IgD-negative memory B cell (primary cell): ENCODE measurements at regions not wholly inside any gene's neighbourhood (a gene's known extent, or its start where the extent isn't known, plus 50 kb on each side); places are given as distances from the start of the nearest gene placed in this dataset.

Experiments
- H3K27ac Mint-ChIP-seq, 3 donors: one replicate each; pipeline ENCODE4 v1.8.0; 2020 to 2022; ENCODE audit warnings: mild to moderate bottlenecking in 3 of 3, mixed read lengths in 3 of 3, moderate library complexity in 1 of 3
- H3K27me3 Mint-ChIP-seq: one replicate; pipeline ENCODE4 v1.8.0; 2021; ENCODE audit warnings: mixed read lengths
- H3K36me3 Mint-ChIP-seq: one replicate; pipeline ENCODE4 v1.8.0; 2020; ENCODE audit warnings: mild to moderate bottlenecking, mixed read lengths
- H3K4me1 Mint-ChIP-seq, 3 donors: one replicate each; pipeline ENCODE4 v1.8.0; 2020 to 2022; ENCODE audit warnings: mixed read lengths in 3 of 3, mild to moderate bottlenecking in 1 of 3
- H3K4me3 Mint-ChIP-seq, 4 donors: one replicate each; pipeline ENCODE4 v1.8.0; 2020 to 2022; ENCODE audit warnings: mild to moderate bottlenecking in 4 of 4, mixed read lengths in 4 of 4, moderate library complexity in 3 of 4
- H3K9me3 Mint-ChIP-seq, 3 donors: one replicate each; pipeline ENCODE4 v1.8.0; 2020 to 2021; ENCODE audit warnings: mixed read lengths in 3 of 3, mild to moderate bottlenecking in 1 of 3

- no peak overlapping the region for H3K27ac Mint-ChIP-seq
- H3K4me1 Mint-ChIP-seq = peaks cover 0 to 16% (median 5%) of the 10 kb centered on the region in 3 donors
- no peaks in the 10 kb centered on the region for H3K36me3 Mint-ChIP-seq
- H3K4me3 Mint-ChIP-seq = no peak overlapping the region
- H3K9me3 Mint-ChIP-seq = peaks cover 0 to 1% (median 0%) of the 10 kb centered on the region in 3 donors
- H3K27me3 Mint-ChIP-seq = peaks cover under 1% of the 10 kb centered on the region
These were observed 462.0 kb downstream of the HS3ST3B1 start for GRCh38 chr17:14762736-14763479.

GRCh38 chr17:14760719-14761411 lies 460.0 kb downstream of the HS3ST3B1 start:
- H3K4me3 Mint-ChIP-seq = peak overlapping the region in 1 of 4 donors; percentile 1
- peaks cover 1% of the 10 kb centered on the region for H3K27me3 Mint-ChIP-seq
- H3K4me1 Mint-ChIP-seq = peaks cover 0 to 16% (median 5%) of the 10 kb centered on the region in 3 donors
- H3K9me3 Mint-ChIP-seq = no peaks in the 10 kb centered on the region
- no peaks in the 10 kb centered on the region for H3K36me3 Mint-ChIP-seq
- no peak overlapping the region for H3K27ac Mint-ChIP-seq

- Mint-ChIP-seq H3K4me3 (no peak overlapping the region), H3K4me1 (peaks cover 0 to 16% (median 5%) of the 10 kb centered on the region in 3 donors), H3K9me3 (no peaks in the 10 kb centered on the region), H3K27me3 (peaks cover 3% of the 10 kb centered on the region), H3K27ac (no peak overlapping the region), H3K36me3 (no peaks in the 10 kb centered on the region)
These were observed 459.3 kb downstream of the HS3ST3B1 start for GRCh38 chr17:14760212-14760611.

GRCh38 chr17:14759325-14759724 lies 458.4 kb downstream of the HS3ST3B1 start:
- Mint-ChIP-seq H3K27ac (no peak overlapping the region), H3K36me3 (no peaks in the 10 kb centered on the region), H3K9me3 (no peaks in the 10 kb centered on the region), H3K4me1 (peaks cover 0 to 16% (median 5%) of the 10 kb centered on the region in 3 donors), H3K27me3 (peaks cover 3% of the 10 kb centered on the region), H3K4me3 (no peak overlapping the region)

- no peaks in the 10 kb centered on the region for H3K9me3 Mint-ChIP-seq
- H3K36me3 Mint-ChIP-seq = no peaks in the 10 kb centered on the region
- H3K4me3 Mint-ChIP-seq = no peak overlapping the region
- peaks cover 3% of the 10 kb centered on the region for H3K27me3 Mint-ChIP-seq
- no peak overlapping the region for H3K27ac Mint-ChIP-seq
- H3K4me1 Mint-ChIP-seq = peaks cover 0 to 3% (median 1%) of the 10 kb centered on the region in 3 donors
These were observed 455.6 kb downstream of the HS3ST3B1 start for GRCh38 chr17:14756479-14756878.

GRCh38 chr17:14755002-14755401 lies 454.1 kb downstream of the HS3ST3B1 start:
- Mint-ChIP-seq H3K36me3 (no peaks in the 10 kb centered on the region), H3K27me3 (peaks cover 3% of the 10 kb centered on the region), H3K4me3 (no peak overlapping the region), H3K9me3 (no peaks in the 10 kb centered on the region), H3K27ac (no peak overlapping the region), H3K4me1 (no peaks in the 10 kb centered on the region)

- no peak overlapping the region for H3K27ac Mint-ChIP-seq
- no peak overlapping the region for H3K4me3 Mint-ChIP-seq
- H3K27me3 Mint-ChIP-seq = peaks cover 3% of the 10 kb centered on the region
These were observed 452.5 kb downstream of the HS3ST3B1 start for GRCh38 chr17:14753383-14753782.

GRCh38 chr17:14752011-14752410 lies 451.1 kb downstream of the HS3ST3B1 start:
- Mint-ChIP-seq H3K36me3 (no peaks in the 10 kb centered on the region), H3K9me3 (peaks cover 0 to 3% (median 0%) of the 10 kb centered on the region in 3 donors), H3K27me3 (peaks cover 2% of the 10 kb centered on the region), H3K4me3 (no peak overlapping the region), H3K27ac (no peak overlapping the region), H3K4me1 (no peaks in the 10 kb centered on the region)

More at GRCh38 chr17:14753383-14753782, 452.5 kb downstream of the HS3ST3B1 start:
- no peaks in the 10 kb centered on the region for H3K4me1 Mint-ChIP-seq
- H3K9me3 Mint-ChIP-seq = peaks cover 0 to 3% (median 0%) of the 10 kb centered on the region in 3 donors
- H3K36me3 Mint-ChIP-seq = no peaks in the 10 kb centered on the region

- no peak overlapping the region for H3K4me3 Mint-ChIP-seq
- no peaks in the 10 kb centered on the region for H3K36me3 Mint-ChIP-seq
- H3K27me3 Mint-ChIP-seq = peaks cover 2% of the 10 kb centered on the region
- H3K9me3 Mint-ChIP-seq = peaks cover 0 to 3% (median 0%) of the 10 kb centered on the region in 3 donors
- no peaks in the 10 kb centered on the region for H3K4me1 Mint-ChIP-seq
- no peak overlapping the region for H3K27ac Mint-ChIP-seq
These were observed 450.0 kb downstream of the HS3ST3B1 start for GRCh38 chr17:14750866-14751265.

GRCh38 chr17:14749269-14749668 lies 448.4 kb downstream of the HS3ST3B1 start:
- Mint-ChIP-seq H3K27ac (no peak overlapping the region), H3K36me3 (no peaks in the 10 kb centered on the region), H3K4me1 (no peaks in the 10 kb centered on the region), H3K9me3 (peaks cover 0 to 4% (median 0%) of the 10 kb centered on the region in 3 donors), H3K4me3 (no peak overlapping the region), H3K27me3 (no peaks in the 10 kb centered on the region)

GRCh38 chr17:14748036-14748710 lies 447.3 kb downstream of the HS3ST3B1 start:
- Mint-ChIP-seq H3K27me3 (no peaks in the 10 kb centered on the region), H3K4me1 (no peaks in the 10 kb centered on the region), H3K9me3 (peaks cover 0 to 4% (median 0%) of the 10 kb centered on the region in 3 donors), H3K36me3 (no peaks in the 10 kb centered on the region), H3K4me3 (no peak overlapping the region), H3K27ac (no peak overlapping the region)

GRCh38 chr17:14747603-14747950 lies 446.7 kb downstream of the HS3ST3B1 start:
- Mint-ChIP-seq H3K27me3 (no peaks in the 10 kb centered on the region), H3K4me1 (no peaks in the 10 kb centered on the region), H3K27ac (no peak overlapping the region)

GRCh38 chr17:14746822-14747602 lies 446.1 kb downstream of the HS3ST3B1 start:
- no peaks in the 10 kb centered on the region for H3K27me3 Mint-ChIP-seq
- no peaks in the 10 kb centered on the region for H3K4me1 Mint-ChIP-seq
- H3K9me3 Mint-ChIP-seq = peaks cover 0 to 4% (median 0%) of the 10 kb centered on the region in 3 donors
- no peak overlapping the region for H3K27ac Mint-ChIP-seq
- no peak overlapping the region for H3K4me3 Mint-ChIP-seq
- no peaks in the 10 kb centered on the region for H3K36me3 Mint-ChIP-seq

More at GRCh38 chr17:14747603-14747950, 446.7 kb downstream of the HS3ST3B1 start:
- H3K4me3 Mint-ChIP-seq = no peak overlapping the region
- peaks cover 0 to 4% (median 0%) of the 10 kb centered on the region in 3 donors for H3K9me3 Mint-ChIP-seq
- H3K36me3 Mint-ChIP-seq = no peaks in the 10 kb centered on the region

- H3K9me3 Mint-ChIP-seq = peaks cover 0 to 4% (median 0%) of the 10 kb centered on the region in 3 donors
- no peaks in the 10 kb centered on the region for H3K4me1 Mint-ChIP-seq
- no peaks in the 10 kb centered on the region for H3K36me3 Mint-ChIP-seq
- H3K27ac Mint-ChIP-seq = no peak overlapping the region
- no peak overlapping the region for H3K4me3 Mint-ChIP-seq
- H3K27me3 Mint-ChIP-seq = peaks cover 4% of the 10 kb centered on the region
These were observed 444.7 kb downstream of the HS3ST3B1 start for GRCh38 chr17:14745541-14745940.
